ENCODE measurements at regions not wholly inside any gene's neighbourhood (a gene's known extent, or its start where the extent isn't known, plus 50 kb on each side); places are given as distances from the start of the nearest gene placed in this dataset.
"Not testable (repeated sequence)": the region's sequence is repeated elsewhere in the genome, so short reads cannot be mapped to it uniquely, and the experiment has no call there.

DNA sequence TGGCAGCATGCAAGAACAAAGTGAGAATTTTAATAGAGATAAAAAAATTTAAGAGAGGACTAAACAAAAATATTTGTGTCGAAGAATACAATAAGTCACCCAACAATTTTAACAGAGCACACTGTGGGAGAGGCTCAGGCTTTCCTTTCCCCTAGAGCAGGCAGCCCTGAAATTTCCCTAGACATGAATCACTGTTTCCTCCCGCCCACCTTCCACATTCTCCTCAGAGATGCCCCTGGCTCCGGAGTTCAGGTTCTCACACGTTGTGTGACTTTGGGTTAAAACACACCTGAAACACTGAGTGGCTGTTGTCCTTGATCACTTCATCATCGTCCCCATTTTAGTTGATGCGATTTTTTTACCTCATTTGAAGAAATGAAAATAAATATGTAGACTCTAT lies 1231.1 kb downstream of the TMEM121 start:
- TF ChIP-seq, protein P1, sequence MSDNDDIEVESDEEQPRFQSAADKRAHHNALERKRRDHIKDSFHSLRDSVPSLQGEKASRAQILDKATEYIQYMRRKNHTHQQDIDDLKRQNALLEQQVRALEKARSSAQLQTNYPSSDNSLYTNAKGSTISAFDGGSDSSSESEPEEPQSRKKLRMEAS (IDR thresholded peaks at IDR 0.05): not testable (repeated sequence)
- TF ChIP-seq NR2F2 (IDR thresholded peaks at IDR 0.05); EGR1 (IDR thresholded peaks at IDR 0.05; ENCODE audit: low read depth in 2 of 2); GABPA (IDR thresholded peaks at IDR 0.05 in 1 of 2, conservative IDR thresholded peaks at IDR 0.05 in 1 of 2); SP1 (IDR thresholded peaks at IDR 0.05); TAF1 (conservative IDR thresholded peaks at IDR 0.05); FOXA1 (IDR thresholded peaks at IDR 0.05); RAD21 (IDR thresholded peaks at IDR 0.05); JUND (IDR thresholded peaks at IDR 0.05); YY1 (IDR thresholded peaks at IDR 0.05): not testable (repeated sequence)
- TF ChIP-seq, protein P2, sequence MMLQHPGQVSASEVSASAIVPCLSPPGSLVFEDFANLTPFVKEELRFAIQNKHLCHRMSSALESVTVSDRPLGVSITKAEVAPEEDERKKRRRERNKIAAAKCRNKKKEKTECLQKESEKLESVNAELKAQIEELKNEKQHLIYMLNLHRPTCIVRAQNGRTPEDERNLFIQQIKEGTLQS (IDR thresholded peaks at IDR 0.05): not testable (repeated sequence)
- TF ChIP-seq, protein P3, sequence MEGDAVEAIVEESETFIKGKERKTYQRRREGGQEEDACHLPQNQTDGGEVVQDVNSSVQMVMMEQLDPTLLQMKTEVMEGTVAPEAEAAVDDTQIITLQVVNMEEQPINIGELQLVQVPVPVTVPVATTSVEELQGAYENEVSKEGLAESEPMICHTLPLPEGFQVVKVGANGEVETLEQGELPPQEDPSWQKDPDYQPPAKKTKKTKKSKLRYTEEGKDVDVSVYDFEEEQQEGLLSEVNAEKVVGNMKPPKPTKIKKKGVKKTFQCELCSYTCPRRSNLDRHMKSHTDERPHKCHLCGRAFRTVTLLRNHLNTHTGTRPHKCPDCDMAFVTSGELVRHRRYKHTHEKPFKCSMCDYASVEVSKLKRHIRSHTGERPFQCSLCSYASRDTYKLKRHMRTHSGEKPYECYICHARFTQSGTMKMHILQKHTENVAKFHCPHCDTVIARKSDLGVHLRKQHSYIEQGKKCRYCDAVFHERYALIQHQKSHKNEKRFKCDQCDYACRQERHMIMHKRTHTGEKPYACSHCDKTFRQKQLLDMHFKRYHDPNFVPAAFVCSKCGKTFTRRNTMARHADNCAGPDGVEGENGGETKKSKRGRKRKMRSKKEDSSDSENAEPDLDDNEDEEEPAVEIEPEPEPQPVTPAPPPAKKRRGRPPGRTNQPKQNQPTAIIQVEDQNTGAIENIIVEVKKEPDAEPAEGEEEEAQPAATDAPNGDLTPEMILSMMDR (IDR thresholded peaks at IDR 0.05; ENCODE audit: low read depth, low read length, missing input control): not testable (repeated sequence)
- TF ChIP-seq, protein P4, sequence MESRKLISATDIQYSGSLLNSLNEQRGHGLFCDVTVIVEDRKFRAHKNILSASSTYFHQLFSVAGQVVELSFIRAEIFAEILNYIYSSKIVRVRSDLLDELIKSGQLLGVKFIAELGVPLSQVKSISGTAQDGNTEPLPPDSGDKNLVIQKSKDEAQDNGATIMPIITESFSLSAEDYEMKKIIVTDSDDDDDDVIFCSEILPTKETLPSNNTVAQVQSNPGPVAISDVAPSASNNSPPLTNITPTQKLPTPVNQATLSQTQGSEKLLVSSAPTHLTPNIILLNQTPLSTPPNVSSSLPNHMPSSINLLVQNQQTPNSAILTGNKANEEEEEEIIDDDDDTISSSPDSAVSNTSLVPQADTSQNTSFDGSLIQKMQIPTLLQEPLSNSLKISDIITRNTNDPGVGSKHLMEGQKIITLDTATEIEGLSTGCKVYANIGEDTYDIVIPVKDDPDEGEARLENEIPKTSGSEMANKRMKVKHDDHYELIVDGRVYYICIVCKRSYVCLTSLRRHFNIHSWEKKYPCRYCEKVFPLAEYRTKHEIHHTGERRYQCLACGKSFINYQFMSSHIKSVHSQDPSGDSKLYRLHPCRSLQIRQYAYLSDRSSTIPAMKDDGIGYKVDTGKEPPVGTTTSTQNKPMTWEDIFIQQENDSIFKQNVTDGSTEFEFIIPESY (IDR thresholded peaks at IDR 0.05): not testable (repeated sequence)
- TF ChIP-seq, protein P5, sequence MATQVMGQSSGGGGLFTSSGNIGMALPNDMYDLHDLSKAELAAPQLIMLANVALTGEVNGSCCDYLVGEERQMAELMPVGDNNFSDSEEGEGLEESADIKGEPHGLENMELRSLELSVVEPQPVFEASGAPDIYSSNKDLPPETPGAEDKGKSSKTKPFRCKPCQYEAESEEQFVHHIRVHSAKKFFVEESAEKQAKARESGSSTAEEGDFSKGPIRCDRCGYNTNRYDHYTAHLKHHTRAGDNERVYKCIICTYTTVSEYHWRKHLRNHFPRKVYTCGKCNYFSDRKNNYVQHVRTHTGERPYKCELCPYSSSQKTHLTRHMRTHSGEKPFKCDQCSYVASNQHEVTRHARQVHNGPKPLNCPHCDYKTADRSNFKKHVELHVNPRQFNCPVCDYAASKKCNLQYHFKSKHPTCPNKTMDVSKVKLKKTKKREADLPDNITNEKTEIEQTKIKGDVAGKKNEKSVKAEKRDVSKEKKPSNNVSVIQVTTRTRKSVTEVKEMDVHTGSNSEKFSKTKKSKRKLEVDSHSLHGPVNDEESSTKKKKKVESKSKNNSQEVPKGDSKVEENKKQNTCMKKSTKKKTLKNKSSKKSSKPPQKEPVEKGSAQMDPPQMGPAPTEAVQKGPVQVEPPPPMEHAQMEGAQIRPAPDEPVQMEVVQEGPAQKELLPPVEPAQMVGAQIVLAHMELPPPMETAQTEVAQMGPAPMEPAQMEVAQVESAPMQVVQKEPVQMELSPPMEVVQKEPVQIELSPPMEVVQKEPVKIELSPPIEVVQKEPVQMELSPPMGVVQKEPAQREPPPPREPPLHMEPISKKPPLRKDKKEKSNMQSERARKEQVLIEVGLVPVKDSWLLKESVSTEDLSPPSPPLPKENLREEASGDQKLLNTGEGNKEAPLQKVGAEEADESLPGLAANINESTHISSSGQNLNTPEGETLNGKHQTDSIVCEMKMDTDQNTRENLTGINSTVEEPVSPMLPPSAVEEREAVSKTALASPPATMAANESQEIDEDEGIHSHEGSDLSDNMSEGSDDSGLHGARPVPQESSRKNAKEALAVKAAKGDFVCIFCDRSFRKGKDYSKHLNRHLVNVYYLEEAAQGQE (IDR thresholded peaks at IDR 0.05): not testable (repeated sequence)
